CD4-positive, alpha-beta T cell treated with Interleukin-17A for 4 hours (primary cell): ENCODE measurements at regions not wholly inside any gene's neighbourhood (a gene's known extent, or its start where the extent isn't known, plus 50 kb on each side); places are given as distances from the start of the nearest gene placed in this dataset.
"Not testable (repeated sequence)": the region's sequence is repeated elsewhere in the genome, so short reads cannot be mapped to it uniquely, and the experiment has no call there.

ENCODE experiments used
- DNase-seq: peaks from one replicate; pipeline ENCODE4 v3.0.0-alpha.2; 2020; ENCODE audit warnings: mixed read lengths

GRCh38 chr2:7655629-7656028 lies 738.4 kb downstream of the RNF144A start:
- no peak for DNase-seq

GRCh38 chr2:7657526-7657925 lies 740.3 kb downstream of the RNF144A start:
- not testable (repeated sequence) for DNase-seq

- DNase-seq: no peak
Observed at GRCh38 chr2:7658486-7658885, 741.3 kb downstream of the RNF144A start.

- DNase-seq: no peak
Observed at GRCh38 chr2:7660816-7661215, 743.6 kb downstream of the RNF144A start.

- DNase-seq: no peak
Observed at GRCh38 chr2:7661502-7661901, 744.3 kb downstream of the RNF144A start.

- no peak for DNase-seq
Observed at GRCh38 chr2:7665880-7666279, 748.7 kb downstream of the RNF144A start.

- DNase-seq: no peak
Observed at GRCh38 chr2:7666596-7667259, 749.5 kb downstream of the RNF144A start.

GRCh38 chr2:7667260-7667757 lies 750.1 kb downstream of the RNF144A start:
- DNase-seq: no peak

GRCh38 chr2:7670905-7671641 lies 753.9 kb downstream of the RNF144A start:
- no peak for DNase-seq

- peak; percentile 73 for DNase-seq
Observed at GRCh38 chr2:7672027-7672684, 754.9 kb downstream of the RNF144A start.

- DNase-seq: no peak
Observed at GRCh38 chr2:7672685-7673071, 755.5 kb downstream of the RNF144A start.

- no peak for DNase-seq
Observed at GRCh38 chr2:7673101-7673500, 755.9 kb downstream of the RNF144A start.

- DNase-seq: no peak
Observed at GRCh38 chr2:7673853-7674252, 756.6 kb downstream of the RNF144A start.

- DNase-seq: no peak
Observed at GRCh38 chr2:7674606-7675005, 757.4 kb downstream of the RNF144A start.

- DNase-seq: no peak
Observed at GRCh38 chr2:7676714-7677113, 759.5 kb downstream of the RNF144A start.

GRCh38 chr2:7681881-7682461 lies 764.8 kb downstream of the RNF144A start:
- DNase-seq: no peak

- no peak for DNase-seq
Observed at GRCh38 chr2:7683196-7683595, 766.0 kb downstream of the RNF144A start.

- no peak for DNase-seq
Observed at GRCh38 chr2:7683708-7684107, 766.5 kb downstream of the RNF144A start.

GRCh38 chr2:7685342-7686015 lies 768.3 kb downstream of the RNF144A start:
- no peak for DNase-seq

- DNase-seq: no peak
Observed at GRCh38 chr2:7686016-7686385, 768.8 kb downstream of the RNF144A start.

- no peak for DNase-seq
Observed at GRCh38 chr2:7691961-7692656, 774.9 kb downstream of the RNF144A start.

- no peak for DNase-seq
Observed at GRCh38 chr2:7692657-7693161, 775.5 kb downstream of the RNF144A start.
